ENCODE measurements at regions not wholly inside any gene's neighbourhood (a gene's known extent, or its start where the extent isn't known, plus 50 kb on each side); places are given as distances from the start of the nearest gene placed in this dataset.
"Not testable (repeated sequence)": the region's sequence is repeated elsewhere in the genome, so short reads cannot be mapped to it uniquely, and the experiment has no call there.

- Histone ChIP-seq H3K9ac (ENCODE audit: low read depth, low read length) (no peak overlapping the region), H3K4me3 (ENCODE audit: low read length) (no peak overlapping the region), H3K9me3 (ENCODE audit: insufficient read depth, low read depth, low read length) (no peaks in the 10 kb centered on the region), H3K27me3 (ENCODE audit: insufficient read depth, low read length) (no peaks in the 10 kb centered on the region), H3K36me3 (ENCODE audit: insufficient read depth, low read depth, low read length) (no peaks in the 10 kb centered on the region), H3K27ac (ENCODE audit: low read length) (no peak overlapping the region), H3K4me1 (ENCODE audit: insufficient read depth, low read length) (peaks cover 4% of the 10 kb centered on the region; the same call in 1 of the 2 replicates)
Measured at GRCh38 chr4:43458293-43458692, 565.8 kb downstream of the GRXCR1 start.

- no peaks in the 10 kb centered on the region for H3K4me1 ChIP-seq (ENCODE audit: insufficient read depth, low read length)
- no peak overlapping the region for H3K4me3 ChIP-seq (ENCODE audit: low read length)
- no peak overlapping the region for H3K27ac ChIP-seq (ENCODE audit: low read length)
- H3K27me3 ChIP-seq (ENCODE audit: insufficient read depth, low read length) = no peaks in the 10 kb centered on the region
- H3K9ac ChIP-seq (ENCODE audit: low read depth, low read length) = no peak overlapping the region
- H3K36me3 ChIP-seq (ENCODE audit: insufficient read depth, low read depth, low read length) = no peaks in the 10 kb centered on the region
- H3K9me3 ChIP-seq (ENCODE audit: insufficient read depth, low read depth, low read length) = peaks cover 60% of the 10 kb centered on the region
Measured at GRCh38 chr4:43471950-43472349, 579.4 kb downstream of the GRXCR1 start.

GRCh38 chr4:43481526-43481925 lies 589.0 kb downstream of the GRXCR1 start:
- Histone ChIP-seq H3K4me1 (ENCODE audit: insufficient read depth, low read length) (no peaks in the 10 kb centered on the region), H3K9me3 (ENCODE audit: insufficient read depth, low read depth, low read length) (peaks cover 12% of the 10 kb centered on the region; the same call in 1 of the 2 replicates), H3K27ac (ENCODE audit: low read length) (no peak overlapping the region), H3K27me3 (ENCODE audit: insufficient read depth, low read length) (no peaks in the 10 kb centered on the region), H3K4me3 (ENCODE audit: low read length) (no peak overlapping the region), H3K36me3 (ENCODE audit: insufficient read depth, low read depth, low read length) (no peaks in the 10 kb centered on the region), H3K9ac (ENCODE audit: low read depth, low read length) (no peak overlapping the region)

DNA sequence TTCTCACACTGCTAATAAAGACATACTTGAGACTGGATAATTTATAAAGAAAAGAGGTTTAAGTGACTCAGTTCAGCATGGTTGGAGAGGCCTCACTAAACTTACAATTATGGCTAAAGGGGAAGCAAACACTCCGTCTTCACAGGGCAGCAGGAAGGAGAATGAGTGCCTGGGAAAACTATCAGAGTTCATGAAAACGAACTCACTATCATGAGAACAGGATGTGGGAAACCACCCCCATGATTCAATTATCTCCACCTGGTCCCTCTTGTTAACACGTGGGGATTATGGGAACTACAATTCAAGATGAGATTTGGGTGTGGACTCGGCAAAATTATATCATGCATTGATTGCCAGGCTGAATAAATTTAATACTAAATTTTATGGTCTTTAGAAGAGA lies 592.7 kb downstream of the GRXCR1 start:
- no peaks in the 10 kb centered on the region for H3K27me3 ChIP-seq (ENCODE audit: insufficient read depth, low read length)
- peaks cover 3% of the 10 kb centered on the region; the same call in 1 of the 2 replicates for H3K9me3 ChIP-seq (ENCODE audit: insufficient read depth, low read depth, low read length)
- H3K36me3 ChIP-seq (ENCODE audit: insufficient read depth, low read depth, low read length) = no peaks in the 10 kb centered on the region
- H3K27ac ChIP-seq (ENCODE audit: low read length) = no peak overlapping the region
- H3K4me1 ChIP-seq (ENCODE audit: insufficient read depth, low read length) = no peaks in the 10 kb centered on the region
- no peak overlapping the region for H3K4me3 ChIP-seq (ENCODE audit: low read length)
- no peak overlapping the region for H3K9ac ChIP-seq (ENCODE audit: low read depth, low read length)

GRCh38 chr4:43496188-43496587 lies 603.7 kb downstream of the GRXCR1 start:
- no peak overlapping the region for H3K27ac ChIP-seq (ENCODE audit: low read length)
- H3K27me3 ChIP-seq (ENCODE audit: insufficient read depth, low read length) = no peaks in the 10 kb centered on the region
- no peak overlapping the region for H3K9ac ChIP-seq (ENCODE audit: low read depth, low read length)
- H3K9me3 ChIP-seq (ENCODE audit: insufficient read depth, low read depth, low read length) = no peaks in the 10 kb centered on the region
- no peaks in the 10 kb centered on the region for H3K4me1 ChIP-seq (ENCODE audit: insufficient read depth, low read length)
- no peaks in the 10 kb centered on the region for H3K36me3 ChIP-seq (ENCODE audit: insufficient read depth, low read depth, low read length)
- H3K4me3 ChIP-seq (ENCODE audit: low read length) = no peak overlapping the region

- H3K36me3 ChIP-seq (ENCODE audit: insufficient read depth, low read depth, low read length) = no peaks in the 10 kb centered on the region
- H3K4me1 ChIP-seq (ENCODE audit: insufficient read depth, low read length) = no peaks in the 10 kb centered on the region
- H3K27me3 ChIP-seq (ENCODE audit: insufficient read depth, low read length) = no peaks in the 10 kb centered on the region
- H3K4me3 ChIP-seq (ENCODE audit: low read length) = no peak overlapping the region
- H3K9me3 ChIP-seq (ENCODE audit: insufficient read depth, low read depth, low read length) = no peaks in the 10 kb centered on the region
- H3K27ac ChIP-seq (ENCODE audit: low read length) = no peak overlapping the region
- no peak overlapping the region for H3K9ac ChIP-seq (ENCODE audit: low read depth, low read length)
Measured at GRCh38 chr4:43496602-43497001, 604.1 kb downstream of the GRXCR1 start.

- H3K4me1 ChIP-seq (ENCODE audit: insufficient read depth, low read length) = not testable (repeated sequence)
Measured at GRCh38 chr4:43505823-43506222, 613.3 kb downstream of the GRXCR1 start.

DNA sequence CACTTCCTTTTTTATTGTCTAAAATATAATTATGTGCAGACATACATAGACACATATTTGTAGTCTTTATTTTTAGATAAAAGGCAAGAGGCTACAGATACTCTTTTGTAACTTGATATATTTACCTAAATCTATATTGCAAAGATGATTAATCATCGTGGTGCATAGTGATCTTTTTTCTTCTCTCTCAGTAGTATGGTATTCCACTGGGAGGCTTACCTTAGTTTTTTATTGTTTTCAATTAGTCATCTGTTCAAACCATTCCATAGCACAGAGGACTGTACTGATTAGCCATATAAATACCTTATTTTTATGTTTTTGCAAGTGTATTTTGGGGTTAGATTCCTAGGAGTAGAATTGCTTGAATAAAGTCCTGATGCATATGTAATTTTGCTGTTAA lies 619.7 kb downstream of the GRXCR1 start:
- peaks cover 20% of the 10 kb centered on the region for H3K9me3 ChIP-seq (ENCODE audit: insufficient read depth, low read depth, low read length)
- H3K27ac ChIP-seq (ENCODE audit: low read length) = no peak overlapping the region
- no peaks in the 10 kb centered on the region for H3K4me1 ChIP-seq (ENCODE audit: insufficient read depth, low read length)
- no peak overlapping the region for H3K9ac ChIP-seq (ENCODE audit: low read depth, low read length)
- no peaks in the 10 kb centered on the region for H3K27me3 ChIP-seq (ENCODE audit: insufficient read depth, low read length)
- H3K36me3 ChIP-seq (ENCODE audit: insufficient read depth, low read depth, low read length) = no peaks in the 10 kb centered on the region
- no peak overlapping the region for H3K4me3 ChIP-seq (ENCODE audit: low read length)

More at GRCh38 chr4:43505823-43506222, 613.3 kb downstream of the GRXCR1 start:
- peaks cover 20% of the 10 kb centered on the region for H3K9me3 ChIP-seq (ENCODE audit: insufficient read depth, low read depth, low read length)
- H3K36me3 ChIP-seq (ENCODE audit: insufficient read depth, low read depth, low read length); H3K9ac ChIP-seq (ENCODE audit: low read depth, low read length); H3K27ac ChIP-seq (ENCODE audit: low read length); H3K4me3 ChIP-seq (ENCODE audit: low read length); H3K27me3 ChIP-seq (ENCODE audit: insufficient read depth, low read length): not testable (repeated sequence)

- no peak overlapping the region for H3K9ac ChIP-seq (ENCODE audit: low read depth, low read length)
- no peaks in the 10 kb centered on the region for H3K4me1 ChIP-seq (ENCODE audit: insufficient read depth, low read length)
- no peak overlapping the region for H3K4me3 ChIP-seq (ENCODE audit: low read length)
- H3K36me3 ChIP-seq (ENCODE audit: insufficient read depth, low read depth, low read length) = no peaks in the 10 kb centered on the region
- H3K27ac ChIP-seq (ENCODE audit: low read length) = no peak overlapping the region
- H3K27me3 ChIP-seq (ENCODE audit: insufficient read depth, low read length) = no peaks in the 10 kb centered on the region
- H3K9me3 ChIP-seq (ENCODE audit: insufficient read depth, low read depth, low read length) = no peaks in the 10 kb centered on the region
Measured at GRCh38 chr4:43525646-43526045, 633.1 kb downstream of the GRXCR1 start.

GRCh38 chr4:43547561-43547960 lies 655.0 kb downstream of the GRXCR1 start:
- no peaks in the 10 kb centered on the region for H3K27me3 ChIP-seq (ENCODE audit: insufficient read depth, low read length)
- H3K36me3 ChIP-seq (ENCODE audit: insufficient read depth, low read depth, low read length) = no peaks in the 10 kb centered on the region
- no peak overlapping the region for H3K4me3 ChIP-seq (ENCODE audit: low read length)
- no peak overlapping the region for H3K27ac ChIP-seq (ENCODE audit: low read length)
- H3K4me1 ChIP-seq (ENCODE audit: insufficient read depth, low read length) = no peaks in the 10 kb centered on the region
- peaks cover 5% of the 10 kb centered on the region; the same call in 1 of the 2 replicates for H3K9me3 ChIP-seq (ENCODE audit: insufficient read depth, low read depth, low read length)
- H3K9ac ChIP-seq (ENCODE audit: low read depth, low read length) = no peak overlapping the region

GRCh38 chr4:43550981-43551627 lies 658.6 kb downstream of the GRXCR1 start:
- H3K27ac ChIP-seq (ENCODE audit: low read length) = no peak overlapping the region
- H3K4me1 ChIP-seq (ENCODE audit: insufficient read depth, low read length) = no peaks in the 10 kb centered on the region
- H3K9ac ChIP-seq (ENCODE audit: low read depth, low read length) = no peak overlapping the region
- no peaks in the 10 kb centered on the region for H3K36me3 ChIP-seq (ENCODE audit: insufficient read depth, low read depth, low read length)
- no peaks in the 10 kb centered on the region for H3K27me3 ChIP-seq (ENCODE audit: insufficient read depth, low read length)
- H3K9me3 ChIP-seq (ENCODE audit: insufficient read depth, low read depth, low read length) = peaks cover 31% of the 10 kb centered on the region
- H3K4me3 ChIP-seq (ENCODE audit: low read length) = no peak overlapping the region

DNA sequence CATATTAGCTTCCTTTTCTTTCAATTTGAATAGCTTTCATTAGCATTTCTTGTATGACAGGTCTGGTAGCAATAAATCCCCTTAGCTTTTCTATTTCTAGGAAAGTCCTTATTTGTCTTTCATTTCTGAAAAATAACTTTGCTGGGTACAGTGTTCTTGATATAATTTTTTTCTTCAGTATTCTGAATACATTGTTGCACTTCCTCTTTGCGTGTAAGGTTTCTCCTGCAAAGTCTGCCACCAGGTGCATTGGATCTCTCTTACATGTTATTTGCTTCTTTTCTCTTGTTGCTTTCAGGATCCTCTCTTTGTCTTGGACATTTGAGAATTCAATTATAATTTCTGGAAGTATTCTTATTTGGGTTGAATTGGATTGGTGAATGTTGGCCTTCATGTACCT lies 663.7 kb downstream of the GRXCR1 start:
- H3K36me3 ChIP-seq (ENCODE audit: insufficient read depth, low read depth, low read length) = no peaks in the 10 kb centered on the region
- peaks cover 34% of the 10 kb centered on the region for H3K9me3 ChIP-seq (ENCODE audit: insufficient read depth, low read depth, low read length)
- H3K4me3 ChIP-seq (ENCODE audit: low read length) = no peak overlapping the region
- no peak overlapping the region for H3K9ac ChIP-seq (ENCODE audit: low read depth, low read length)
- H3K27me3 ChIP-seq (ENCODE audit: insufficient read depth, low read length) = no peaks in the 10 kb centered on the region
- no peak overlapping the region for H3K27ac ChIP-seq (ENCODE audit: low read length)
- no peaks in the 10 kb centered on the region for H3K4me1 ChIP-seq (ENCODE audit: insufficient read depth, low read length)
